ENCODE measurements at regions not wholly inside any gene's neighbourhood (a gene's known extent, or its start where the extent isn't known, plus 50 kb on each side); places are given as distances from the start of the nearest gene placed in this dataset.
A peak's percentile ranks its signal among the peaks of the same experiment; 100 is the strongest.

DNA sequence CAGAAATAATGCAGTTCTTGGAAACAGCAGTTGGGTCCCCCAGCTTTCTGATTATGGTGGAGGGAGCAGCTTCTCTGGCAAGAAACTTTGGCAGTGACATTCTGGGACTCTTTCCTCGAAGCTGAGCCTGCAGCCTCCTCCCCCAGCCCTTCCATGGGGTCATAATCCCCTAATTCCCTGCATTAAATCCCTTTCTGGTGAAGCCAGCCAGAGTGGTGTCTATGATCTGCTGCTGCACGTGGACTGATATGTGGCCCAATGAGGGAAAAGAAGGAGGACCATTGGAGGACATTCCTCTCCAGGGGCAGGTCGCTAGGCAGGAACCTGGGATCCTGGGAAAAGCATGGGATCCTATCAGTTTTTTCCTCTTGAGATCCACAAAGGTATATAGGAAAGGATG lies 470.5 kb downstream of the RPS24 start:
- DNase-seq, result no peak

DNA sequence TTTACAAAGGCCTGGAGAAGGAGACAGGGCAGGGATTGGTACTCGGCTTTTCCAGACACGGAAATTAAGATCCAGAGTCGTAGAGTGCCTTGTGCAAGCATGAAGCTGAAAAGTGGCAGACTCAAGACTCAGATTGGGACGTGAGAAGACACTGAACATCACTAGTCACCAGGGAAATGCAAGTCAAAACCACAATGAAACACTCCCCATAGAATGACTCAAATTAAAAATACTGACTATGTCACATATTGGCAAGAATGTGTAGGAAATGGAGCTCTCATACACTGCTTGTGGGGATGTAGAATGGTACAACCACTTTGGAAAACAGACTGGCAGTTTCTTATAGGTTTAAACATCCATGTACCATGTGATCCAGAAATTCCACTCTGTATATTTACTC lies 472.0 kb downstream of the RPS24 start:
- no peak for DNase-seq

DNA sequence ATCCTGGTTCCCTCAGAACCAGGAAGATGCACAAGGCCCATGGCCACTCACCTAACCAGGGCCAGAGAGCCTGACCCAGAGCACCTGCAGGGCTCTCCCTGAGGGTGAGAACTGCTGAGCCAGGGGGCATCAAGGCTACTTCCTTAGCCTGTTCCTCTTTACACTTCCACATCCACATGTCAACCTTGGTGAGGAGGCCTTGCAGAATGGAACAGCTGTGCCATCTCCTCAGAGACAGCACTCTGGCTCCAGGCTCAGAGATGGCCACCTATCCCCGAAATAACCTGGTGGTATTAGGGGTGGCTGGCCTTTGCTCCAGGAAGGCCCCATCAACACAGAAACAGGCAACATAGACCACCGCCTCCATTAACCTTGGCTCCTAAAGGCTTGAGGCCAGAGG lies 473.0 kb downstream of the RPS24 start:
- DNase-seq, result no peak

DNA sequence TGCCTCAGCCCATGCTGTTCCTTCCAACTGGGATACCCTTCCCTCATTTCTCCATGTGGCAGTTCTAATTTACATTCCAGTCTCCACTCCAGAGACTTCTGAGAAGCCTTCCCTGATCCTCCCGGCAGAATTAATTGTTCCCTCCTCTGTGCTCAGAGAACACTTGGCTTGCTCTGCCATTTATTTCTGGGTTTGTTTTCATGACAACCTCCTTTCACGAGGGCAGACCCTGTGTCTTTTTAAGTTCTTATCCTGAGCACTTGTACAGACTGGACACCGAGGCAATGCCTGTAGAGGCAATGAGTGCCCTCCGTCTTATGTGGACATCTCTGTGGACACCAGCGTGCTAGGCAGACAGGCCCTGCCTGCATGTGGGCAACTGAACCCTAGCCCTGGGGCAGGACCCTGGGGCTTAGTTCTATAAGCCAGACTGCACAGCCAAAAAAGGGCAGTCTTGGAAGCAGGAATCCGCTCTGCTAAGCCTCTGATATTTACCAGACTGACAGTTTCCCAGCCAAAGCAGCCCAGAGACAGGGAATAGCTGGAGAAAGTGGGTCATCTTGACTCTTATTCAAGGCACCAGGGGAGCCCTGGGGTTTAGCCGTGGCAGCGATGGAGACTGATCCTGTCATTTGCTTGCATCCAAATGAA lies 474.0 kb downstream of the RPS24 start:
- no peak for DNase-seq

DNA sequence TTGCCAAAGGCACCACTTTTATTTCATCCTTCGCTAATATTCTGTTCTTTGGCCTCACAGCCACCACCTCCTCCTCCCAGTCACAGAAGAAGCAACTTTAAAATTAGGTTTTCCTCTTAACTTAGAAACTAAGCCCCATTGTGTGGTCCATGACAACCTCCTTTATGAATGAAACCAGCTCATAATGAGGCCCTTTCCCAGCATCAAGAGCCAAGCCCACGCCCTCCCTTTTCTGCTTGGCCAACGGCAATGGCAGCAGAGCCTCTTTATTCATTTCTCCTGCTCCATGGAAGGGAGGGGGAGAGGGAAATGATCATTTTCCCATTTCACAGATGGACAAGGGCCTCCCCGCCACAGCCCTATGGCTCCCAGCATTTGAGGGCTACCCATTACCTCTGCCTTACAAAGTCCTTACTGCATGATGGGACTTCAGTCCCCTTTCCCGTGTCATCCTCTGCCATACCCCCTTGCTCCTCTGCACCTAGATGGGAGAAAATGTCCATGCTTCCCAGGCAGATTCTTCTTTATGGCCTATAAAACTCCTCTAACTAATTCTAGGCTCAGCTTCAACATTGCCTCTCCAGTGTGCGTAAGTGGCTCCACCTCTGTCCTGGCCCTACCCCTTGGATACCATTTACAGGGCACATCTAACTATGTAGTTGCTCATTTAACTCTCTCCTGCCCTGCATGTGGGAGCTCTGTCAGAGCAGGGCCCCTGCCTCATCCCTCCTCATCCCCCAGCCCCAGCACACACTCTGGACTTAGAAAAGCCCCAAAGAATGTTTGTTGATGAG lies 475.5 kb downstream of the RPS24 start:
- no peak for DNase-seq

DNA sequence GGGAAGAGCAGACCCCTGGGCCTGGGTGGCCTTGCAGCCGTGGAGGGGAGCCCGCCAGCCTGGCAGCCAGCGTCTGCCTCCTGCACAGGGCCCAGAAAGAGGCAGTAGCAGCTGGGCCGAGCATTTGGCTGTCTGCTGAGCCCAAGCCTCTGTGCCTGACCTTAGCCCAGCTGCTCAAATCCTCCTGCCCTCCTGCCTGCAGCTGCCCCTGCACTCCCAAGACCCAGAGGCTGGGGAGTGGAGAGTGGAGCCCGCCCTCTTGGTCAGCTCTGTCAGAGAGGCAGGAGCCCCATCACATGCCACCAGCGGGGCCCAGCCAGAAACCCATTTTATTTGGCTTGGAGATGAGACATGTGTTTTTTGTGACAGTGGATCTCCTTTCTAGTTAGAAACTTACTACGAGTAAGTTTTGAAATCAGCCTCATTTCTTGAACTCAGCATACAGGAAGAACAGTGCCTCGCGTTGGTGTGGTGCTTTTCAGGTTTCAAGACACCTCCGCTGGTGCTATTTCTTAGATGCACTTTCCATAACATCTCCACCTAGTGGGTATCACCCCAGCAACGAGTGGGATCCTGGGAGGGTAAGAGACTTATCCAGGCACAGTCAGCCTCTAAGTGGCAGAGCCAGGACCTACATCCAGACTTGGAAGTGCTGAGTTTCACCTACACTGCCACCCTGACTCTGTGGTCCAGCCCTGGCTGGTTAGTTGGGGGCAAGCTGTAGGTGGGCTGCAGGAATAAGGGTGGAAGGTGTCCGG lies 477.1 kb downstream of the RPS24 start:
- DNase-seq, result peak; percentile 17

DNA sequence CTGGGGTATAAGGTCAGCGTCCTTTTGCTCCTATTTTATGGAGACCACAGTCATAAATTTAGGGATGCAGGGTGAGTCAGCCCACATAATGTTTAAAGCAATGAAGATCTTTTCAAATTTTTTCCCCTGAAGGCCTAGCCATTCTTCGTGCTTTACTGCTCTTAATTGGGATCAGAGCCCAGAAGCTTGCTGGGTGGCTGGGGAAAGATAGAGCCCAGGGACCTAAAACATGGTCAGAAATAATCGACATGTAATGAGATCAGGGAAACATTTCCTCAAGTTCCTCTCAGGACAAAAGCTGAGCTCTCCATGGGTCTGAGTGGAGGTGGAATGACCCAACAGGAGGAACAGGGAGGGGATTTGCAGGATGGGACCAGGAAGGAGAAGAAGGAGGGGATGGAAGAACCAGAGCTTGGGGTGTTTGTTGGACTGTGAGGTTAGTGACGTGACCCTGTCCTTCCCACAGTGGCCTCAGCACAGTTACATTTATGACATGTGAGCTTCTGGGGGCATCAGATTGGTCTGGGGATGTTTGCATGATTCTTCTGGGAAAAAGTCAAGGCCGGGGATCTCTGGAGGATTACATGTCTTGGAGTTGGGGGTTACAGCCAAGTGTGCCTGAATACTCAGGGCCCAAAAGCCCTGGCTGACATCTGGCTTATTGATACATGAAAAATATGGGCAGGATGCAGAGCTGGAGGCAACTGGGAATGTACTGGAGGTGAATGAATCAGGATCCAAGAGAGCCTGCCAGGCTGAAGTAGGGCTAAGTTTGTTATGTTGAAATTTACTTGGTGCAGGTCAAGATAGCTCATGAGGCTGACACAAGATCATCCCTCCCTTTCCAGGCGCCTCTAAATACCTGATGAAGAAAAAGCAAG lies 477.9 kb downstream of the RPS24 start:
- DNase-seq, result no peak

DNA sequence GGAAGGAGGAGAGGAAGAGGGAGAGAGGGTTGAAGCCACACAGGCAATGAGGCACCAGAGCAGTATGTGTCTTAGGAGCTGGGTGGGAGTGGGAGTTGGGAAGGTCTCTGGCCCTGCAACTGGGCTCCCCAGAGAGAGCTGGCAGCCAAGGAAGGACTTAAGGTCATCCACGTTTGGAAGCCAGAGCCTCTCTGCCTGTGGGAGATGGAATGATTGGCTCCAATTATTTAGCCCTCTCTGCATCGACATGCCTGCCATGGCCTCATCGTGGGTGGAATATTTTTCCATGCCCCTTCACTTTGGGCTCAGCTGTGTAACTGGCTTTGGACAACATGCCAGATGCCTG lies 478.5 kb downstream of the RPS24 start:
- DNase-seq, result no peak

DNA sequence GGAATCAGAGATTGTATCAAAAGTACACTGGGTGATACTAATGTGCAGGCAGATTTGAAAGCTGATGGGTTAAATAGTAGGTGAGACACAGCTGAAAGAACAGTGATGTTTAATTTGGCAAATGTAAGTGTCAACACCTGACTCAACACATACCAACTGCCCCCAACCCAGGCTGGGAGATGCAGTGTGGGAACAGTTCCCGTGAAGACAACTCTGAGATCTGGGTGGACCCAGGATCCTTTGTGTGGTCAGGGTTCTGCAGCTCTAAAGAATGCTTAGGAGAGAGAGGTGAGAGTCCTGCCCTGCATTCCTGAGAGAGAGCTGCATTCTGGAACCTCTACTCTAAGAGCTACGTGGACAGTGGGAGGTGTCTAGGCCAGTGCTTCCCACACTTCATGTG lies 479.7 kb downstream of the RPS24 start:
- no peak for DNase-seq

DNA sequence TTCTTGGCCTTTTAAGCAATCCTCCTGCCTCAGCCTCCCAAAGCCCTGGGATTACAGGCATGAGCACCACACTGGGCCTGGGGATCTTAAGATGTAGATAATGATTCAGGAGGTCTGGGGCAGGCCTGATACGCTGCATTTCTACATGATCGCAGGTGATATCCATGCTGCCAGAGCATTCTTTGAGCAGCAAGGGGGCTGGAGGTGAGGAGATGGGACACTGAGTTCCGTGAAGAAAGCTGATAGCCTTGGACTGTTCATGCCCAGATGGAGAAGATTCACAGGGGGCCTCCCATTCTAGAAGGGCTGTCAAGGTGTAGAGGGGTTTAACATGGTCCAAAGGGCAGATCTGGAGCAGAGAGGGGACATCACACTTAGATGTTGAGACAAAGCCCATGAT lies 480.3 kb downstream of the RPS24 start:
- DNase-seq, result no peak

DNA sequence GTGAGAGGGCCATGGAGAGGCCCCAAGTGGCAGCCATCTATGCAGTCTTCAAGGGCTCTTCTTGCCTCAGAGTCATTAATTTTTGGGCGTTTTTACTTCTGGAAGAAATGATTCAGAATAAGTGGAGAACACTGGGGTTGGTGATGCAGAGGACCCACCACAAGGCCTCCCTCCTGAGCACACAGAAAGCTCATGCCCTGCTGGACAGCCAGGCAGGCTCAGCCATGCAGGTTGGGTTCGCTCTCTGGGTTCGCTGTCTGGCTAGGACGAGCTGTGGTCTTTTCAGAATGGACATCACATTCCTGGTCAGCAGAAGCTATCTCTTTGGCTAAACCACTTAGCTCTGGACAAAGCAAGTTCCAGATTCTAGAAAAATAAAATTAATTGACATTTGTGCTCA lies 480.8 kb downstream of the RPS24 start:
- DNase-seq, result no peak

DNA sequence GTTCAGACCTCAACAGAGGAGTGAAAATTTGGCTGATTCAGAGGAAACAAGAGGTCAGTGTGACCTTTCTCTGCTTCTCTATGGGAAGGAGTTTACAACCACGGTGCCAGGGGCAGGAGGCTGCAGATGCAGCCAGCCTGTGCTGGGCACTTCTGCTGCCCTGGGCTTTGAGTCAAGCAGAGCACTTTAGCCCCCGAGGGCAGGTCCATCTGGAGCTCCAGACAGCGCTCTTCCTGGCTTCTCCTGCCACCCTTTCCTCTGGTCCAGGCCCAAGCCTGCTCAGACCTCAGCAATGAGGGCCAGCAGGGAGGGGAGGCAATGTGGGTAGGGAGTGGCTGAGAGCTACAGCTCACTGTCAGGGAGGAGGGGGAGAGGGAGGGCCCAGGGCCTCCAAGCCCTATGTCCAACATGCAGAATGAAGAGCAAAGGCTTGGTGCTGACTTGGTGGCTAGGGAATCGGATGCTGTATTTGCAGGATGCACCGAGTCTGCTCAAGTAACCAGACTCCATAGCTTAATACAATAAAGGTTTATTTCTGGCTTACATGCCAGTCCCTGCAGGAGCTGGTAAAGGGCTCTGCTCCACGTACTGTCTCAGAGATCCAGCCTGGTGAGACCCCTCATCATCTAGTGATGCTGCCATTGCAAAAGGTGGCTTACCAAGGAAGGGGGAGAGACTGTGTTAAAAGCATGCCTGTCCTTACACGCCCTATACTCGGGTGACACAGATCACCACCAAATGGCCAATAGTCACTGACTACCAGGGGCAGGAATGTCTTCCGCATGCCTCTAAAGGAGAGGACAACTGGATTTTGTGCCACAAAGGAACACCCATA lies 481.6 kb downstream of the RPS24 start:
- no peak for DNase-seq

DNA sequence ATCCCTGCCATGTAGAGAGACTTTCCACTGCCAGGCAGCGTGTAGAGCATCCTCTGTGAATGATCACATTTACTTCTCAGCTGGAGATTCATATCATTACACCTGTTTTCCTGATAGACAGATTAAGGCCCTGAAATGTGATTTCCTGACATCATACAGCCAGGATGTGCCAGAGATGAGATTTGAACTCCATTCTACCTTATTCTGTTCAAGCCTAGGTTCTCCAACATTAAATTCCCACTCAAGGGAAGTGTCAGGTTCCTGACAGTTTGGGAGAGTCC lies 482.1 kb downstream of the RPS24 start:
- no peak for DNase-seq

DNA sequence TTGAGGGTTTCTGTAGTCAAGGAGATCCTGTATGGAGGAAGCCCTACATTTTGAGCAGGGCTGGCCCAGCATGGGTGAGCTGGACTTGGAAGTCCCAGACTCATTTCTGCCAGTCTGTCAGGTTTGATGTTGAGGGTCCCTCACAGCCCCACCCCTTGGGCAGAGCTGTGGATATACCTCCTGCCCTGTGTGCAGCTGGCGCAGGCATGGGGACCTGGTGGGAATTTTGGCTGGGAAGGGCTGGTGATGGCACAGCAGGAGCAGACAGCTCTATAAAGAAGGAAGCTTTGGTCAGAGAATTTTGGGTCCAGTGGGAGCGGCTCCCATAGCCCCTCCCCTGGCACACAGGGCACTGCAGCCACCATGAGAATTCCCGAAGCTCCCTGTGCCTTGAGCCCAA lies 482.6 kb downstream of the RPS24 start:
- no peak for DNase-seq

DNA sequence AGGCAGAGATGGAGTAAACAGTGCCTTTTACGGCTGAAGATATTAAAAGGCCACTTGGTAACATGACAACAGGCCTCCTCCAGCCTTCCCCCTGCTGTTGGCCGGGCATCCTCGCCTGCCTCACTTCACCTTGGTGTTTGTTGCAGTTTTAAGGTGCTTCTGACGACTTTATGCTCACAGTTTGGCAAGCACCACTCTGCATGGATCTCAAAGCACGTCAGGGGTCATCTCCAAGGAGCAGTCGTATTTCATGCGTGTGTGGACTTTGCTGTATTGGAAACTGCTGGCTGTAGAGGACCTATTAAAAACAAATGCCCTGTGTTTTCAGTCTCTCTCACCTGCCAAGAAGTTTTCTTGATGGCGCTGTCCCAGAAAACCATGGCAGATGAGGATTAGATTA lies 483.1 kb downstream of the RPS24 start:
- no peak for DNase-seq

DNA sequence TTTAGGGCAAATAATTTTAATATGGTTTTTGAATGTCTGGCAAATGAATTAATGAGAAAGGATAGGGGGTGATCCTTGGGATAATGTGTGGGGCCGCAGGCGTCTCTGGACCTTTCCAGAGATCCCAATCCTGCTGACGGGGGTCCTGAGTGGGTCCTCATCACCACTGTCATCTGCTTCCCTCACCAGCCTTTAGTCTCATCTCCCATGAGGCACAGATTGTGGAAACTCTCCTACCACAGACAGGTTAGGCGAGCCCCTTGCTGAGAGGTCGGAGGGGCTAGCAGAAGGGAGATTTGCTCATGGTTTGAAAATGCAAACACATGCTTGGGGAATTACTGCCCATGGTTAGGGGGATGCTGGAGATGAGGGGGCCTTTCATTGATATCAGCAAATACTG lies 484.6 kb downstream of the RPS24 start:
- DNase-seq, result no peak

DNA sequence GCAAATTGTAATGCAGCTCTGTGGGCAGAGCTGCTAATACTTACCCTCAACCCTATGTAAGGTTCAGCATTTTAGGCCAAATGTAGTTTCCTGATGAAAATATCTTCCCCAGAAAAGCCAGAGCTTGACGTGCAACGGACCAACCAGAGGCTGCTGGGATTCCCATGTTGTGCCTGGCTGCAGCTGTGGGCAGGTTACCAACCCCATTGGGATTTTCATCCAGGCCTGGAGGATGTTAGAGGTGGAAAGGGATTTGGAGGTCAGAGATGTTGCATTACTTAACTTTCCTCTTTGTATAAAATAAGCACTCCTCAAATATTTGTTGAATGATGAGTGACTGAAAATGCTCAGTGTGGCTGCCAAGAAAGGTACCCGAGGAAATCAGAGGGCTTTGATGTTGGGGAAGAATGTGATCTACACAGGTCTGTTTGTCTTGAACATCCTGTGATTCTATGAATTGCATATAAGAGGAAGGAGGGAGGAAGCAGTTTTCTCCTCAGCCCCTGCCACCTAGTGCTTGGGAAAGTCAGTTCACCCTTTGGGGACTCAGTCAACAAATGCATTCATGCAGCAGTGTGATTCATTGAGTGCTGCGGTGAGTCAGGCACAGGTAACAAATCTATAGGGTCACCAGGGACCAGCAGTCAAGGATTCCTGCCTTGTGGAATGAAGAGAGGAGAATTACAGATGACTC lies 487.2 kb downstream of the RPS24 start:
- DNase-seq, result peak; percentile 13

DNA sequence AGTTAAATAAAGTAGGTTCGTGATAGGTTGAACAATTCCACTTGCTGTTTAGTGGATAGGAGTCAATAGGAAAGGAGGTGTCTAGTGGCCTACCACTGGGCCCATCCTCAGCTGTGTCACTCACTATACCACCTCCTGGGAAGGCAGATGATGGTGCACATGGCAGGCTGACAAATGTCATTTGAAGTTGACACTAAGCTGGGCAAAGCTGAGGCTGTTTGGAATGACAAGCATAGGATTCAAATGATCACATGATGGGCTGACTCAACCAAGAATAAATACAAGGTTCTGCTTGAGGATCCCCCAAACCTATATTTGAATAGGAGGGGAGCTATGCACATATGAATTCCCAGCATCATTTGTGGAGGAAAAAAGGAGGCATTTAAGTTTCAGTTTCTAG lies 489.8 kb downstream of the RPS24 start:
- no peak for DNase-seq

DNA sequence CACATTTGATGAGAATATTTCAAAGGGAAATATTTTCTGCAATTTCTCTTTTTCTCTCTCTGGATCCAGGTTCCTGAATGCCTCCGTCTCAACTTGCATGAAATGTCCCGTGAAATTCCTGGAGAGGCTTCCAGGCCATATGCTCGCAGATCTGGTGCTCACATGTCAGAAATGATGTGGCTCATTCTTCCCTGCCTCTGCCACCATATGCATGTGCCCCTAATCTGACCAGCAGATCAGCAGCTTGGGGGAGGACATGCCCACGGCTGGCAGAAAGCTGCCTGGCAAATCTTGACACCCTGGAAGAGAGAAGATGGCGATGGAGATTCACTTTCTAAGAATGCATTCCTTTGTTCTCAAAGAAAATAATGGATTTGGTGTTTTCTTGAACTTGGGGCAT lies 490.7 kb downstream of the RPS24 start:
- peak; percentile 26 for DNase-seq

DNA sequence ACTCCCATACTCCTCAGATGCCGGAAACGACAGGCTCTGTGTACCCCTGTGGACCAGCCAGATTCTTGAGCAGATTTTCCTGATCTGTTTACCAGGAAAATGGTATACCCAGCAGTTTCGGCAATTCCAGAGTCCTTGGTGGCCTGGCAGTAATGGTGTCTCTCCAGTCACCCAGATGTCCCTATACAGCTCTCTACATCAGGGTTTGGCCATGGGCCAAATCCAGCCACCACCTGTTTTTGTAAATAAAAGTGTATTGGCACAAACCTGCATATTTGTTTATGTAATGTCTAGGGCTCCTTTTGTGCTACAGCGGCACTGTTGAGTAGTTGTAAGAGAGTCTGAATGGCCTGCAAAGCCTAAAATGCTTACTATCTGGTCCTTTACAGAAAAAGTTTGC lies 491.3 kb downstream of the RPS24 start:
- DNase-seq, result no peak

DNA sequence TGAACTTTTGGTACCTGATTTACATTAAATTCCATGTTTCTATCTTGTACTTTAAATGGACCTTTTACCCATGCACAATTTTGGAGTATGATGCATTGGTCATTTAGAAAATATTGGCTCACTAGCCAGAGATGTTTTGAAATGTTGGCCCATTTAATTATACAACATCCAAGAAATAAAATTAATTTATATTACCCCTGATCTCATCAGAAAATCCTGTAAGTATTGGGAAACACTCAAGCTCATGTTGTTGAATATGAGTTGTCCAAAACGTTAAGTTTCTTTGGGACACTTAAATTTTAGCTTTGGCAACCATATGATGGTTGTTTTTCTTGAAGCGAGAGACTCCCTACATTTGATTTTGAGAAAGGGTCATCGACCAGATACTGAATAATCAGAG lies 492.7 kb downstream of the RPS24 start:
- DNase-seq, result no peak

DNA sequence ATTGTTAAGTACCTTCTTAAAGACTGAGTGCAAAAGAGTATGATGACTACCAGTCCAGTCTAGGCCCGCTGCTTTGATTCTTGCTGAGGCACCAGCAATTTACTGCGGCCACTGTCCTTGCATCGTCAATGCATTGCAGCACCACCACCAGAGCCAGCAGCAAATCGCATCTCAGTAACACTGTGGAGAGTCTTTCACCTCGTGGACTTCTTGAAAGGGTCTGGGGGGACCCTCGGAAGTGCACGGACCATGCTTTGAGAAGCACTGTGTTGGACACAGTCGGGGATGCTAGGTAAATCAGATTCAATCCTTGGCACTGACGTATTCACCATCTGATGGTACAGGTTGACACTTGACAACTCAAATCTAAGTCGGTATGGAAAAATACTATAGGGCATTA lies 493.6 kb downstream of the RPS24 start:
- no peak for DNase-seq

Measured in NCI-H1694 (cell line).